PC-3 (cell line): ENCODE measurements at regions not wholly inside any gene's neighbourhood (a gene's known extent, or its start where the extent isn't known, plus 50 kb on each side); places are given as distances from the start of the nearest gene placed in this dataset.

Source experiments
- ATAC-seq: fragments of 200-7000 bp; cut with Tn5 transposase; 2 replicates; pipeline ENCODE4 v1.9.1; 2020; ENCODE audit warnings: mild to moderate bottlenecking, moderate library complexity
- BruUV-seq: library from RNA; stranded (reverse); fragments of 400-500 nt; replicated peaks from 2 replicates; lab custom pipeline; 2021; lab: Mats Ljungman, UMichigan
- CTCF ChIA-PET: fragments of 300-600 bp; sonication (Branson Sonifier 250); formaldehyde crosslinking; loops from one replicate; lab custom pipeline; 2022; ENCODE audit warnings: antibody characterized with exemption; lab: Charles Lee
- POLR2A ChIA-PET: fragments of 300-600 bp; sonication (Branson Sonifier 250); formaldehyde crosslinking; loops from one replicate; lab custom pipeline; 2022; ENCODE audit warnings: antibody characterized with exemption; ENCODE audit not compliant: unreplicated experiment; lab: Charles Lee
- DNase-seq: peaks from one replicate; pipeline ENCODE4 v3.0.0-alpha.2; 2015
- H2AFZ ChIP-seq: fragments of 300-600 bp; sonication (generic); 2 replicates; pipeline ENCODE4 v1.6.0; 2016; ENCODE audit warnings: antibody characterized with exemption, low read length
- H3F3A ChIP-seq: fragments of 300-600 bp; sonication (generic); one replicate; pipeline ENCODE4 v1.6.0; 2017; ENCODE audit warnings: antibody characterized with exemption, low read length, control low read depth, mild to moderate bottlenecking; ENCODE audit not compliant: unreplicated experiment
- H3K27ac ChIP-seq: fragments of 300-600 bp; sonication (generic); 2 replicates; pipeline ENCODE4 v1.5.1; 2016; ENCODE audit warnings: mild to moderate bottlenecking, low read length
- H3K27me3 ChIP-seq: fragments of 300-600 bp; sonication (generic); 2 replicates; pipeline ENCODE4 v1.6.1; 2016; ENCODE audit warnings: low read length, mixed read lengths
- H3K36me3 ChIP-seq: fragments of 300-600 bp; sonication (generic); 2 replicates; pipeline ENCODE4 v1.6.1; 2016; ENCODE audit warnings: low read depth, mixed run types, low read length, mixed read lengths
- H3K4me1 ChIP-seq: fragments of 300-600 bp; sonication (generic); 2 replicates; pipeline ENCODE4 v1.5.1; 2016; ENCODE audit warnings: low read length; ENCODE audit not compliant: insufficient read depth
- H3K4me2 ChIP-seq: fragments of 300-600 bp; sonication (generic); 2 replicates; pipeline ENCODE4 v1.6.0; 2016; ENCODE audit warnings: low read length
- H3K4me3 ChIP-seq: fragments of 300-600 bp; sonication (generic); 2 replicates; pipeline ENCODE4 v1.5.1; 2016; ENCODE audit warnings: mild to moderate bottlenecking, low read length, mixed read lengths
- H3K79me2 ChIP-seq: fragments of 300-600 bp; sonication (generic); 2 replicates; pipeline ENCODE4 v1.6.1; 2017; ENCODE audit warnings: low read length, mixed read lengths
- H3K9ac ChIP-seq: fragments of 300-600 bp; sonication (generic); 2 replicates; pipeline ENCODE4 v1.6.0; 2016; ENCODE audit warnings: mild to moderate bottlenecking, low read length
- H3K9me2 ChIP-seq: fragments of 300-600 bp; sonication (generic); replicated peaks from 2 replicates; pipeline ENCODE4 v1.6.1; 2016; ENCODE audit warnings: mixed run types, low read length, mixed read lengths
- H3K9me3 ChIP-seq: fragments of 300-600 bp; sonication (generic); 2 replicates; pipeline ENCODE4 v1.6.1; 2016; ENCODE audit warnings: low read length, mixed read lengths
- H4K20me1 ChIP-seq: fragments of 300-600 bp; sonication (generic); 2 replicates; pipeline ENCODE4 v1.6.1; 2016; ENCODE audit warnings: low read length, mixed read lengths
- CTCF ChIP-seq: fragments of 300-600 bp; sonication (generic); conservative IDR thresholded peaks from 2 replicates; pipeline ENCODE4 v1.5.1; 2017; ENCODE audit warnings: antibody characterized with exemption, low read depth, mild to moderate bottlenecking, low read length
- EZH2 ChIP-seq: fragments of 300-600 bp; sonication (generic); IDR thresholded peaks from one replicate; pipeline ENCODE4 v1.6.1; 2017; ENCODE audit warnings: antibody characterized with exemption, mild to moderate bottlenecking, low read length; ENCODE audit not compliant: unreplicated experiment
- EZH2phosphoT487 ChIP-seq: fragments of 300-600 bp; sonication (generic); IDR thresholded peaks from 2 replicates; pipeline ENCODE4 v1.6.1; 2018; ENCODE audit warnings: mild to moderate bottlenecking, antibody characterized with exemption, low read length, borderline replicate concordance
- intact Hi-C: fragments of 100-400 bp; cut with micrococcal nuclease; formaldehyde crosslinking; loops from 2 replicates; pipeline ENCODE4 v1.9.0; 2023

DNA sequence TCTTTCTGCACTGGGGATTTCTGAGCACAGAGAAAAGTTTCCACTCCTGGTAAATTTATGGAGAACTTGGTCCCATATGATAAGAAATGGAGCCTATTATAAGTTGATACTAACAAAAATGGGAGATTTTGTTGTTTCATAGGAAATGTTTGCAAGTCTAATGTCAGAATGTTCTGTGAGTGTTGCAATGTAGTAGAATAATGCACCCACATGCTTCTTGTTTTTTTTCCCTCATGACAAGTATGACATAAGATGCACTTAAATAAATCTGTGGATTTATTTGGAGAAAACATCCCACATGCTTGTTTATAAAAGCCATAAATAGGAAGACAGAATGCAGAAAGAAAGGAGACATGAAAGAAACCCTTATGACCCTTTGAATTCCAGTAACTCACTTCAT is 50.8 kb upstream of the KCNJ6 start:
- Histone ChIP-seq H4K20me1 (no peaks in the 10 kb centered on the region), H3K4me2 (no peak overlapping the region), H3K9ac (no peak overlapping the region), H3F3A (no peaks in the 10 kb centered on the region), H3K27ac (no peak overlapping the region), H3K4me3 (no peak overlapping the region), H3K36me3 (no peaks in the 10 kb centered on the region), H3K4me1 (no peaks in the 10 kb centered on the region), H2AFZ (no peak overlapping the region), H3K9me2 (no peaks in the 10 kb centered on the region), H3K9me3 (no peaks in the 10 kb centered on the region), H3K79me2 (no peaks in the 10 kb centered on the region), H3K27me3 (peaks cover 14% of the 10 kb centered on the region; the same call in 1 of the 2 replicates)
- POLR2A ChIA-PET: no interaction called here
- CTCF ChIA-PET: no interaction called here
- intact Hi-C loops: no loop called here
- DNase-seq: no peak
- TF ChIP-seq CTCF (no peak), EZH2phosphoT487 (no peak), EZH2 (no peak)
- no TSS peak for BruUV-seq
- no peak for ATAC-seq

GRCh38 chr21:37968744-37969143 is 52.5 kb upstream of the KCNJ6 start:
- Histone ChIP-seq H3K27me3 (peaks cover 16% of the 10 kb centered on the region; the same call in 1 of the 2 replicates), H3F3A (no peaks in the 10 kb centered on the region), H3K4me1 (peaks cover 2% of the 10 kb centered on the region; the same call in 1 of the 2 replicates), H3K9me2 (no peaks in the 10 kb centered on the region), H3K36me3 (no peaks in the 10 kb centered on the region), H4K20me1 (no peaks in the 10 kb centered on the region), H3K27ac (no peak overlapping the region), H3K4me2 (no peak overlapping the region), H3K4me3 (no peak overlapping the region), H2AFZ (no peak overlapping the region), H3K9me3 (no peaks in the 10 kb centered on the region), H3K79me2 (no peaks in the 10 kb centered on the region), H3K9ac (no peak overlapping the region)
- ATAC-seq (no peak), DNase-seq (no peak)
- ChIA-PET POLR2A (no interaction called here), CTCF (no interaction called here)
- TF ChIP-seq EZH2phosphoT487: no peak
- TF ChIP-seq EZH2: no peak
- no peak for TF ChIP-seq CTCF
- intact Hi-C loops: no loop called here
- no TSS peak for BruUV-seq

DNA sequence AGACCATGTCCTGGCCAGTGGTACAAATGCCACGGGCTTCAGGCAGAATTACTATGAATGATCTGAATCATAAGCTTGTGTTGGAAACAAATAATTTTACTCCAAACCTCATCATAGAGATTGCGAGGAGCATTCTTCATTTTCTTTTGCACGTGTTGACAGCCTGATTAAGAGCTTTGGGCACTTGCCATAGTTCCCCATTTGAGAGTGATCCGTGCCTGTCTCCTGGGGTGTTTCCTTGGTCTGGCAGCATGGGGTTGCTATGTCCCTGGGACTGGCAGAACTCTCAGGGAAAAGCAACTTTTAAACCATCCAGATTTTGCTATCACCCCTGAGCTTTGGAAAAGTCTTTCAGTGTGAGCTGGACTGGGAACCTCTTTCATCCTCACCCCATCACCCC is 54.3 kb upstream of the KCNJ6 start:
- H3K4me3 ChIP-seq: no peak overlapping the region
- no peaks in the 10 kb centered on the region for H4K20me1 ChIP-seq
- intact Hi-C loops: no loop called here
- no peak overlapping the region for H2AFZ ChIP-seq
- CTCF ChIA-PET: no interaction called here
- H3K27me3 ChIP-seq: peaks cover 16% of the 10 kb centered on the region; the same call in 1 of the 2 replicates
- DNase-seq: no peak
- H3K9ac ChIP-seq: no peak overlapping the region
- peaks cover 9% of the 10 kb centered on the region for H3K4me1 ChIP-seq
- POLR2A ChIA-PET: no interaction called here
- H3K4me2 ChIP-seq: no peak overlapping the region
- no peak for ATAC-seq
- TF ChIP-seq CTCF (no peak), EZH2 (no peak), EZH2phosphoT487 (no peak)
- no TSS peak for BruUV-seq
- H3K36me3 ChIP-seq: no peaks in the 10 kb centered on the region
- H3K9me2 ChIP-seq: no peaks in the 10 kb centered on the region
- H3K79me2 ChIP-seq: no peaks in the 10 kb centered on the region
- H3K9me3 ChIP-seq: no peaks in the 10 kb centered on the region
- no peaks in the 10 kb centered on the region for H3F3A ChIP-seq
- no peak overlapping the region for H3K27ac ChIP-seq
